Mesenchymal stem cell (in vitro differentiated cells and primary cell): ENCODE measurements at regions not wholly inside any gene's neighbourhood (a gene's known extent, or its start where the extent isn't known, plus 50 kb on each side); places are given as distances from the start of the nearest gene placed in this dataset.

Experiments used
- DNase-seq: peaks from one replicate; pipeline ENCODE4 v3.0.0-alpha.2; 2013
- H2AFZ ChIP-seq: one replicate; pipeline ENCODE4 v1.6.1; 2013; ENCODE audit warnings: low read depth, mild to moderate bottlenecking, control low read depth, inconsistent platforms, low read length, moderate library complexity
- H2AK5ac ChIP-seq: 2 replicates; pipeline ENCODE4 v1.6.1; 2013; ENCODE audit warnings: low read length, moderate library complexity, mild to moderate bottlenecking, inconsistent platforms; ENCODE audit not compliant: severe bottlenecking
- H2BK120ac ChIP-seq: one replicate; pipeline ENCODE4 v1.6.1; 2013; ENCODE audit warnings: low read depth, mild to moderate bottlenecking, inconsistent platforms, low read length, moderate library complexity
- H2BK12ac ChIP-seq, 2 experiments: one replicate each; pipeline ENCODE4 v1.6.1; 2013; ENCODE audit warnings: inconsistent platforms in 2 of 2, low read length in 2 of 2, mild to moderate bottlenecking in 2 of 2, moderate library complexity in 2 of 2, control low read depth in 1 of 2
- H2BK15ac ChIP-seq: one replicate; pipeline ENCODE4 v1.6.1; 2013; ENCODE audit warnings: mild to moderate bottlenecking, low read depth, inconsistent platforms; ENCODE audit not compliant: poor library complexity, severe bottlenecking
- H2BK5ac ChIP-seq: 2 replicates; pipeline ENCODE4 v1.6.1; 2013; ENCODE audit warnings: low read depth, mild to moderate bottlenecking, low read length, control low read depth, inconsistent platforms; ENCODE audit not compliant: poor library complexity, severe bottlenecking
- H3K14ac ChIP-seq, 2 experiments: one replicate each; pipeline ENCODE4 v1.6.1; 2013; ENCODE audit warnings: inconsistent platforms in 2 of 2, low read length in 2 of 2, control low read depth in 1 of 2, mild to moderate bottlenecking in 1 of 2, moderate library complexity in 1 of 2
- H3K18ac ChIP-seq, 2 experiments: one replicate each; pipeline ENCODE4 v1.6.1; 2013; ENCODE audit warnings: inconsistent platforms in 2 of 2, low read length in 2 of 2, control low read depth in 1 of 2, low read depth in 1 of 2, mild to moderate bottlenecking in 1 of 2
- H3K23ac ChIP-seq, 2 experiments: one replicate each; pipeline ENCODE4 v1.6.1; 2013; ENCODE audit warnings: inconsistent platforms in 2 of 2, low read length in 2 of 2, mild to moderate bottlenecking in 2 of 2, moderate library complexity in 2 of 2, control low read depth in 1 of 2
- H3K27ac ChIP-seq: 2 replicates; pipeline ENCODE4 v1.5.1; 2013; ENCODE audit warnings: mild to moderate bottlenecking, moderate library complexity, low read length, control low read depth, inconsistent platforms; ENCODE audit not compliant: poor library complexity, severe bottlenecking
- H3K27me3 ChIP-seq, 2 experiments: 2 replicates each; pipeline versions ENCODE4 v1.6.1 to v1.7.0; 2013; ENCODE audit warnings: low read length in 2 of 2, mild to moderate bottlenecking in 2 of 2, moderate library complexity in 2 of 2, control low read depth in 1 of 2, inconsistent platforms in 1 of 2; ENCODE audit not compliant: control insufficient read depth in 1 of 2, insufficient read depth in 1 of 2
- H3K36me3 ChIP-seq, 2 experiments: 2 replicates each; pipeline versions ENCODE4 v1.6.1 to v1.7.0; 2013; ENCODE audit warnings: low read length in 2 of 2, control low read depth in 1 of 2, inconsistent platforms in 1 of 2, low read depth in 1 of 2, mild to moderate bottlenecking in 1 of 2; ENCODE audit not compliant: insufficient read depth in 2 of 2, control insufficient read depth in 1 of 2
- H3K4ac ChIP-seq, 2 experiments: one replicate each; pipeline ENCODE4 v1.6.1; 2013; ENCODE audit warnings: inconsistent platforms in 2 of 2, low read length in 2 of 2, mild to moderate bottlenecking in 2 of 2, moderate library complexity in 2 of 2, control low read depth in 1 of 2, low read depth in 1 of 2
- H3K4me1 ChIP-seq: 2 replicates; pipeline ENCODE4 v1.6.1; 2013; ENCODE audit warnings: low read depth, low read length, control low read depth; ENCODE audit not compliant: control insufficient read depth, insufficient read depth
- H3K4me2 ChIP-seq: 2 replicates; pipeline ENCODE4 v1.6.1; 2013; ENCODE audit warnings: low read length, mild to moderate bottlenecking, inconsistent platforms; ENCODE audit not compliant: poor library complexity, severe bottlenecking
- H3K4me3 ChIP-seq, 2 experiments: 2 replicates each; pipeline versions ENCODE4 v1.5.1 to v1.7.0; 2013; ENCODE audit warnings: low read length in 2 of 2, mild to moderate bottlenecking in 2 of 2, control low read depth in 1 of 2, low read depth in 1 of 2; ENCODE audit not compliant: insufficient read depth in 1 of 2
- H3K79me1 ChIP-seq: replicated peaks from 2 replicates; pipeline ENCODE4 v1.6.1; 2013; ENCODE audit warnings: mild to moderate bottlenecking, control low read depth, low read length, inconsistent platforms; ENCODE audit not compliant: poor library complexity, severe bottlenecking
- H3K9ac ChIP-seq: 2 replicates; pipeline ENCODE4 v1.7.0; 2013; ENCODE audit warnings: mild to moderate bottlenecking, low read length, moderate library complexity
- H3K9me3 ChIP-seq: 2 replicates; pipeline ENCODE4 v1.7.0; 2013; ENCODE audit warnings: mild to moderate bottlenecking, low read length; ENCODE audit not compliant: control insufficient read depth
- H4K8ac ChIP-seq: one replicate; pipeline ENCODE4 v1.6.1; 2013; ENCODE audit warnings: inconsistent platforms, mild to moderate bottlenecking, low read length, moderate library complexity
- H4K91ac ChIP-seq: one replicate; pipeline ENCODE4 v1.6.1; 2013; ENCODE audit warnings: mild to moderate bottlenecking, low read length, inconsistent platforms
- WGBS: methylation state at CpG from one replicate; pipeline ENCODE4 v1.1.7; 2013; ENCODE audit warnings: mixed read lengths; 5-methylcytosine and 5-hydroxymethylcytosine counted together

DNA sequence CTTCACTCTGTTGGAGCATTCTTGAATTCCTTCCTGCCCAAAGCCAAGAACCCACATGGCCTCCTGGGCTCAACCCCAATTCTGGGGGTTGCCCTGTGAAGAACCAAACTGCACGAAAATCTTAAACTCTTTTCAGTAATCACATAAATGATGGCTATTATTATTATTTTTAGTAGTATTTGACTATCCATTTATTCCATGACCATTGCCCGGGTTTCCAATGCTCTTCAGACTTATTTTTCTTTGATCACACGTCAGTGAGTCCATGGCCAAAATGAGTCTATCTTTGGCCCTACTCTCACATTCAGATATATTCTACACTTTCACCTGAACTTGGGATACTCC lies 185.9 kb downstream of the AVL9 start:
- no peaks in the 10 kb centered on the region for H3K4me1 ChIP-seq
- no peaks in the 10 kb centered on the region for H3K27me3 ChIP-seq
- no peak overlapping the region for H3K4ac ChIP-seq
- no peak for DNase-seq
- no peak overlapping the region for H3K23ac ChIP-seq
- H3K4me2 ChIP-seq = no peak overlapping the region
- H4K8ac ChIP-seq = no peak overlapping the region
- H2BK120ac ChIP-seq = no peak overlapping the region
- H3K9ac ChIP-seq = no peak overlapping the region
- no peak overlapping the region for H3K18ac ChIP-seq
- H2AFZ ChIP-seq = no peak overlapping the region
- H2AK5ac ChIP-seq = no peak overlapping the region
- no peak overlapping the region for H2BK12ac ChIP-seq
- no peak overlapping the region for H3K27ac ChIP-seq
- H3K4me3 ChIP-seq = no peak overlapping the region
- 96% methylated on average over 2 of the region's 3 CpGs for WGBS
- H4K91ac ChIP-seq = no peak overlapping the region
- H3K79me1 ChIP-seq = no peaks in the 10 kb centered on the region
- H3K9me3 ChIP-seq = no peaks in the 10 kb centered on the region
- H2BK15ac ChIP-seq = no peak overlapping the region
- peaks cover 0 to 2% of the 10 kb centered on the region in 2 experiments for H3K36me3 ChIP-seq
- no peak overlapping the region for H2BK5ac ChIP-seq
- H3K14ac ChIP-seq = no peak overlapping the region

DNA sequence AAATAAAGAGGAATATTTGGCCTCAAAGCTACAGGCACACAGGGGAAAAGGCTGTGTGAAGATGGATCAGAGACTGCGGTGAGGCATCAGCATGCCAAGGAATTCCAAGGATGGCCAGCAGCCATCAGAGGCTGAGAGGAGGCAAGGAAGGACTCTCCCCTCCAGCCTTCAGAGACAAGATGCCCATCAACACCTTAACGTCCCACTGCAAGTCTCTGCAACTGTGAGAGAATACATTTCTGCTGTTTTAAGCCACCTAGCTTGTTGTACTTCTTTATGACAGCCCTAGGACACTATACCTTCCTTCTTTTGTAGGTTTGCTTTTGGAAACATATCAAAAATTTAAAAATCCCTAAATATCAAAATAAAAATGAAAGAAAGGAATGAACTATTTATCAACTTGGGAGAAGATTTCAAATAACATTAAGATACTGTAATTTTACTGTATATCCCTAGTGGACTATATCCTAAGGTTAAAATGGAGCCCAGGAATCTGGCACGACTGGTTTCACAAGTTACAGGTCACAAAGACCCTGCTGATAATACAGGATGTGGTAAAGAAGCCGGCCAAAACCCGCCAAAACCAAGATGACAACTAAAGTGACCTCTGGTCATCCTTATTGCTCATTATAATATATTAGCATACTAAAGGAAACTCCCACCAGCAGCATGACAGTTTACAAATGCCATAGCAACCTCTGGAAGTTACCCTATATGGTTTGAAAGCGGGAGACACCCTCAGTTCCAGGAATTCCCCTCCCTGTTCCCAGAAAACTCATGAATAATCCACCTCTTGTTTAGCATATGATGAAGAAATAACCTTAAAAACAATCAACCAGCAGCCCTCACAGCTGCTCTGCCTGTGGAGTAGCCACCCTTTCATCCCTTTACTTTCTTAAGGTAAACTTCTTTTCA lies 185.2 kb downstream of the AVL9 start:
- no peak overlapping the region for H4K91ac ChIP-seq
- no peak overlapping the region for H4K8ac ChIP-seq
- H2BK5ac ChIP-seq = no peak overlapping the region
- H3K79me1 ChIP-seq = no peaks in the 10 kb centered on the region
- no peak overlapping the region for H2AK5ac ChIP-seq
- peaks cover 0 to 2% of the 10 kb centered on the region in 2 experiments for H3K36me3 ChIP-seq
- H3K27me3 ChIP-seq = no peaks in the 10 kb centered on the region
- no peak overlapping the region for H3K23ac ChIP-seq
- no peak overlapping the region for H2AFZ ChIP-seq
- H3K4me3 ChIP-seq = no peak overlapping the region
- no peak overlapping the region for H3K27ac ChIP-seq
- H3K18ac ChIP-seq = no peak overlapping the region
- WGBS = 73% methylated on average over 6 of the region's 6 CpGs
- H2BK15ac ChIP-seq = no peak overlapping the region
- no peaks in the 10 kb centered on the region for H3K9me3 ChIP-seq
- no peak overlapping the region for H2BK120ac ChIP-seq
- no peak overlapping the region for H3K4me2 ChIP-seq
- H3K4ac ChIP-seq = no peak overlapping the region
- no peak overlapping the region for H2BK12ac ChIP-seq
- no peak overlapping the region for H3K9ac ChIP-seq
- no peak overlapping the region for H3K14ac ChIP-seq
- H3K4me1 ChIP-seq = no peaks in the 10 kb centered on the region
- DNase-seq = peak; percentile 65

DNA sequence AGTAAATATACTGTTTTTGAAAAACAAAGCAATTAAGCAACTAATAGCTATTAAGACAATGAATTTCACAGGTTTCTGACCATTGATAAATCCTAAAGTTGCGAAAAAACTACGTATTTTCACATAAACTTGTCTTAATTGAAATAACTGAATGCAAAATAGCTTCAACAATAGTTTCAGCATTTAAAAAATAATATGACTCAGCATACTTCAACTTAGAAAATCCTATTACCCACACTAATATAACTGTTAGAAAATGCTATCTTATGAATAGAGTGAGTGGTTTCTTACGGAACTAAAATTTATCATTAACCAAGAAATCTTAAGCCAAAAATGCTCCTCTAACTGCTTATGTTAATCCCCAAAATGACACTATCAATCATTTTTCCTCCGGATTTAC lies 183.9 kb downstream of the AVL9 start:
- H2BK5ac ChIP-seq = no peak overlapping the region
- H3K18ac ChIP-seq = no peak overlapping the region
- H3K9ac ChIP-seq = no peak overlapping the region
- WGBS = 100% methylated on average over 2 of the region's 4 CpGs
- no peak overlapping the region for H2BK120ac ChIP-seq
- no peak overlapping the region for H2AFZ ChIP-seq
- no peaks in the 10 kb centered on the region for H3K4me1 ChIP-seq
- no peak overlapping the region for H4K91ac ChIP-seq
- no peaks in the 10 kb centered on the region for H3K79me1 ChIP-seq
- no peak overlapping the region for H3K27ac ChIP-seq
- no peaks in the 10 kb centered on the region for H3K27me3 ChIP-seq
- H3K23ac ChIP-seq = no peak overlapping the region
- DNase-seq = no peak
- H3K14ac ChIP-seq = no peak overlapping the region
- no peak overlapping the region for H2BK15ac ChIP-seq
- H3K4me2 ChIP-seq = no peak overlapping the region
- H4K8ac ChIP-seq = no peak overlapping the region
- H2BK12ac ChIP-seq = no peak overlapping the region
- H2AK5ac ChIP-seq = no peak overlapping the region
- no peaks in the 10 kb centered on the region for H3K9me3 ChIP-seq
- no peak overlapping the region for H3K4me3 ChIP-seq
- H3K36me3 ChIP-seq = peaks cover 0 to 2% of the 10 kb centered on the region in 2 experiments
- no peak overlapping the region for H3K4ac ChIP-seq

DNA sequence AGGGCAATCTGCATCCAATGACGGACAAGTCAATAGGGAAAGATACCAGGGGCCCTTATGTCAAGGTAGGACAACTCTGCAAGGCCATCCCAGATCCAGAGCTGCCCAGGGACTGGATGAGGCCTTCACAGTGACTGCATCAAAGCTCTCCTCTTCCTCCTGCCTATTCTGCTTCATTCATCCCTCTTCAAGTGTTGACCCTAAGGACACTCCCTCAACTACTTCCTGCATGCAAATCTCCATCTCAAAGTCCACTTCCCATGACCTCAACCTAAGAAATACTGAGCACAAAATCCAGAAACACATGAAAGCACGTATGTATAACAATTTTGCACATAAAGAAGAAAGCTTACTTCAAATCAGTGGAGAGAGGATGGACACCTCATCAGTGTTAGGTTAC lies 182.3 kb downstream of the AVL9 start:
- H3K14ac ChIP-seq = no peak overlapping the region
- no peak for DNase-seq
- 96% methylated on average over 2 of the region's 2 CpGs for WGBS

More for the DNA sequence above, 182.3 kb downstream of the AVL9 start:
- no peak overlapping the region for H3K4ac ChIP-seq
- H2BK5ac ChIP-seq = no peak overlapping the region
- H2BK12ac ChIP-seq = no peak overlapping the region
- no peaks in the 10 kb centered on the region for H3K4me1 ChIP-seq
- H3K23ac ChIP-seq = no peak overlapping the region
- no peak overlapping the region for H2BK120ac ChIP-seq
- H3K4me3 ChIP-seq = no peak overlapping the region
- no peaks in the 10 kb centered on the region for H3K79me1 ChIP-seq
- no peak overlapping the region for H2AK5ac ChIP-seq
- H3K4me2 ChIP-seq = no peak overlapping the region
- no peak overlapping the region for H4K8ac ChIP-seq
- peak overlapping the region; percentile 7 for H4K91ac ChIP-seq
- no peak overlapping the region for H3K27ac ChIP-seq
- no peak overlapping the region for H3K18ac ChIP-seq
- peaks cover 0 to 2% of the 10 kb centered on the region in 2 experiments for H3K36me3 ChIP-seq
- no peaks in the 10 kb centered on the region for H3K27me3 ChIP-seq
- no peaks in the 10 kb centered on the region for H3K9me3 ChIP-seq
- H3K9ac ChIP-seq = no peak overlapping the region
- H2BK15ac ChIP-seq = no peak overlapping the region
- no peak overlapping the region for H2AFZ ChIP-seq
